ENCODE measurements at regions not wholly inside any gene's neighbourhood (a gene's known extent, or its start where the extent isn't known, plus 50 kb on each side); places are given as distances from the start of the nearest gene placed in this dataset.
A peak's percentile ranks its signal among the peaks of the same experiment; 100 is the strongest.
"Not testable (repeated sequence)": the region's sequence is repeated elsewhere in the genome, so short reads cannot be mapped to it uniquely, and the experiment has no call there.

- no peak for DNase-seq (ENCODE audit: insufficient read length, low spot score)
Observed at GRCh38 chr9:33690143-33690933, 105.0 kb upstream of the PRSS3 start.

DNA sequence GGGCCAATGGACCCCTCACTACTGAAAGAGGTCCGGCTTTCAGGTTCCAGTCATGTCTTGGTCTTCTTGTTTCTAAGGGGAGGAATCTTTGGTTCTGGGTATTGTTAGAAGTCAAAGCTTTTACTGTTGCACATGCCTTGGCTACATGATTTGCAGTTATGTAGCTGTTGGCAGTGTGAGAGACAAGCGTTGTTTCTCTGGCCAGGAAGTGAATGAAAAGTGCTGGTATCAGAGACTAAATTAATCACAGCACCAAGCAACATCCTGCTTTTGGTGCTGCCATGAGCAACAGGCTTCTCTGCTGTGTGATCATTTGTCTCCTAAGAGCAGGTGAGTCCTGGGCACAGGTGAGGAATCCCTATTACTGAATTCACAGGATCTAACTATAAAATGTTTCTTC lies 100.1 kb upstream of the PRSS3 start:
- DNase-seq (ENCODE audit: insufficient read length, low spot score) (no peak), FAIRE-seq (no peak)

More at GRCh38 chr9:33690143-33690933, 105.0 kb upstream of the PRSS3 start:
- FAIRE-seq: no peak

DNA sequence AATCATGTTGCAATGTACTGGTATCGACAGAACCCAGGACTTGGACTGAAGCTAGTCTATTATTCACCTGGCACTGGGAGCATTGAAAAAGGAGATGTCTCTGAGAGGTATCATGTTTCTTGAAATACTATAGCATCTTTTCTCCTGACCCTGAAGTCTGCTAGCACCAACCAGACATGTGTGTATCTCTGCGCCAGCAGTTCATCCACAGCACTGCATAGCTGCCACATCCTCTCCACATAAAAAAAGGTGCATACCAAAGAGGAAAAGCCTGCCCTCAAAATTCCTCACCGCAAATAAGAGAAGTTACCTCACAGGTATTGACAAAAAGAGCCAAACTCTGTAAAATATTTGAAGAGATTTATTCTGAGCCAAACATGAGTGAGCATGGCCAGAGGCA lies 99.5 kb upstream of the PRSS3 start:
- no peak for FAIRE-seq
- no peak for DNase-seq (ENCODE audit: insufficient read length, low spot score)

- FAIRE-seq (no peak), DNase-seq (ENCODE audit: insufficient read length, low spot score) (no peak)
Observed at GRCh38 chr9:33697171-33697570, 98.2 kb upstream of the PRSS3 start.

DNA sequence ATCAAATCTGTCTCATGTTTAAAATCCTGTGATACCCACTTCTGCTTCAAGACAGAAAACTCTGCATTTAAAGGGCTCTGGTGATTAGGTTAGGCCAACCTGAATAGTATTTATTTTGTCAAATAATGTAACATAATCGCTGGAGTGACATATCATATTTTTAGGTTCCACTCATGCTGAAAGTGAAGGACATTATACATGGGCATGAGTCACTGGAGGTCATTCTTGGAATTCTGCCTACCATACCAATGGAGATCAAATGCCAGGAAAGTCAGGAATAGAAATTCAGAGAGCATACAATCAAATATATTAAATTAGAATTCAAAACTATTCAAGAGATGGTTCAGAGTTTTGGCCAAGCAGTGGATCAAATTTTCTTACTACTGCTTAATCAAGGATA lies 97.1 kb upstream of the PRSS3 start:
- DNase-seq (ENCODE audit: insufficient read length, low spot score): no peak
- no peak for FAIRE-seq

GRCh38 chr9:33700940-33701339 lies 94.4 kb upstream of the PRSS3 start:
- FAIRE-seq; DNase-seq (ENCODE audit: insufficient read length, low spot score): not testable (repeated sequence)

DNA sequence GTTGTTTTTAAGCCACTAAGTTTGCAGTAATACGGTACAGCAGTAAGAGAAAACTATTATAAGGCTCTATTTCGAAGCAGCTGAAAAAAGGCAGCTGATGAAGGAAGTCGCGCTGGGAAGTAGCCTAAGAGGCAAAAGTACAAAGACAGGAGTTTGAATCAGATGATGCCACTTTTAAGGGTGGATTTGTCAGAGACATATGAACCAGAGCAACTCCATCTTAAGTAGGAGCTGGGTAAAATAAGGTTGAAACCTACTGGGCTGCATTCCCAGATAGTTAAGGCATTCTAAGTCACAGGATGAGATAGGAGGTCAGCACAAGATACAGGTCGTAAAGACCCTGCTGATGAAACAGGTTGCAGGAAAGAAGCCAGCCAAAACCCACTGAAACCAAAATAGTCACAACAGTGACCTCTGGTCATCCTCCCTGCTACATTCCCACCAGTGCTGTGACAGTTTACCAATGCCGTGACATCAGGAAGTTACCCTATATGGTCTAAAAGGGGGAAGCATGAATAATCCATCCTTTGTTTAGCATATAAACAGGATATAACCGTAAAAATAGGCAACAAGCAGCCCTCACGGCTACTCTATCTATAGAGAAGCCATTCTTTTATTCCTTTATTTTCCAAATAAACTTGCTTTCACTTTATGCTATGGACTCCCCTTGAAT lies 91.8 kb upstream of the PRSS3 start:
- no peak for DNase-seq (ENCODE audit: insufficient read length, low spot score)
- no peak for FAIRE-seq

DNA sequence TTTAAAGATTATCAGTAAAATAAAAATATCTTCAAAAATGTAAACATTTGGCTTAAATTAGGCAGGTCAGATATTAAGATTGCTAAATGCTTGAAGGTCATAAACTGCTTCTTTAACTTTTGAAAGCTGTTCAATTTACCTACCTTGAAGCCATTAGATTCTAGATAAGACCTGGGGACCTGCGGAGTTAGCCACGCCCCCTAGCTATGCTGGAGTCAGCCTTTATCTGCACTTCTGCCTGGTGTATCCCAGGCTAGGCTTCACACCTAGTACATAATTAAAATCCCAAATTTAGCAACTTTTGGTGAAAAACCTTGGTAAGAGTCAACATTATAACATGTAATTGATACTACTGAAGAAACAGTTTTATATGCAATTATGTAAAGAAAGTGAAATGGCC lies 89.9 kb upstream of the PRSS3 start:
- not testable (repeated sequence) for DNase-seq (ENCODE audit: insufficient read length, low spot score); FAIRE-seq

- DNase-seq (ENCODE audit: insufficient read length, low spot score) (no peak), FAIRE-seq (no peak)
Observed at GRCh38 chr9:33708441-33708840, 86.9 kb upstream of the PRSS3 start.

- no peak for DNase-seq (ENCODE audit: insufficient read length, low spot score)
- FAIRE-seq: no peak
Observed at GRCh38 chr9:33709269-33709668, 86.1 kb upstream of the PRSS3 start.

- peak; percentile 9 for FAIRE-seq
- not testable (repeated sequence) for DNase-seq (ENCODE audit: insufficient read length, low spot score)
Observed at GRCh38 chr9:33711418-33711817, 83.9 kb upstream of the PRSS3 start.

GRCh38 chr9:33714989-33715388 lies 80.4 kb upstream of the PRSS3 start:
- DNase-seq (ENCODE audit: insufficient read length, low spot score) (no peak), FAIRE-seq (no peak)

DNA sequence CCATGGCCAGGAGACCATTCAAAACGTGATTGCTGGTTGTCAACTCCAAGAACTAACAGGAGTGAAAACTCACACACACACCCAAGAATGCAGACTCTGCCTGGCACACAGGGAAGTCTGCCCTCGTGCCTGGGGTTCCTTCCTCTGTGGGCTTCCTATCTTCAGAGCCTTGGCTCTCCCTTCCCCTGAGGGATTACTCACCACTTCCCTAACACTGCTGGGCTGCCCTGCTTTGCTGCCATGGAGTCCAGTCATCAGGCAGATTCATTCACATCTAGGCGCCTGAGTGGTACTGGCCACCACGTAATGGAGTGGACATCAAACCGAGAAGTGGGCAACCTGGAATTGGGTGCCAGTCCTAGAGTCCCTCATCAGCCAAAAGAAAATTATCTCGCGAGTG lies 76.4 kb upstream of the PRSS3 start:
- no peak for FAIRE-seq
- DNase-seq (ENCODE audit: insufficient read length, low spot score): no peak

- DNase-seq (ENCODE audit: insufficient read length, low spot score): no peak
- no peak for FAIRE-seq
Observed at GRCh38 chr9:33719581-33720374, 75.6 kb upstream of the PRSS3 start.

GRCh38 chr9:33721674-33722358 lies 73.5 kb upstream of the PRSS3 start:
- DNase-seq (ENCODE audit: insufficient read length, low spot score): peak; percentile 26
- peak; percentile 88 for FAIRE-seq

DNA sequence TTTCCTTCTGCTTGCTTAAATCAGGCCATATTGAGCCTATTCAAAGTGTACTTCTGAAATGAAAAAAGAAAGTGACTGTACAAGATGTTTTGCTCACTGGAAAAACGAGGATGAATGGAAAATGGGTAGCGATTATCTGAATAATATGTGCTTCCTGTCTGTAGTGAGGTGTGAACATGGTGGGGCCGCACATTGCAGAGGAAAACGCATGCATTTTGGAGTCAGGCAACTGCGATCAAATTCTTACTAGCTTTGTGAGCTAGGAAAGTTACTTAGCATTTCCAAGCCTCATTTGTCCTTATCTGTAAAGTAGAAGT lies 73.0 kb upstream of the PRSS3 start:
- DNase-seq (ENCODE audit: insufficient read length, low spot score) (no peak), FAIRE-seq (no peak)

GRCh38 chr9:33728613-33729012 lies 66.7 kb upstream of the PRSS3 start:
- DNase-seq (ENCODE audit: insufficient read length, low spot score) (no peak), FAIRE-seq (no peak)

DNA sequence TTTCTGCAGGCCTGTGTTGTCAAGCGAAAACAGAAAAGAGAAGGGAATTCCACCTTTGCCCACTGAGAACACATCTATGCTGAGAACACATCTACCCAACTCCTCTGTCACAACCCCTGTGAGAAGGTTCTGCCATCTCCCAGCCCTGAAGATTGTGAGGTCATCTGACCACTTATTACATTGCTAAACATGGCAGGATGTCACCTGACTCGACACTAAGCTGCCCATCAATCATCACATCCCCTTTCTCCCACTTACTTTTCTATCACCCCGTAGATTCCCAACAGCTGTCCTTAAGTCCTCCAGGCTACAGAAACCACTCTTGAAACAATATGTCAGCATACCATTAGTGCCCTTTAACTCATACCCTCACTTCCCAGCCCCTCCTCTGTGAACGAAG lies 64.2 kb upstream of the PRSS3 start:
- no peak for DNase-seq (ENCODE audit: insufficient read length, low spot score)
- no peak for FAIRE-seq

DNA sequence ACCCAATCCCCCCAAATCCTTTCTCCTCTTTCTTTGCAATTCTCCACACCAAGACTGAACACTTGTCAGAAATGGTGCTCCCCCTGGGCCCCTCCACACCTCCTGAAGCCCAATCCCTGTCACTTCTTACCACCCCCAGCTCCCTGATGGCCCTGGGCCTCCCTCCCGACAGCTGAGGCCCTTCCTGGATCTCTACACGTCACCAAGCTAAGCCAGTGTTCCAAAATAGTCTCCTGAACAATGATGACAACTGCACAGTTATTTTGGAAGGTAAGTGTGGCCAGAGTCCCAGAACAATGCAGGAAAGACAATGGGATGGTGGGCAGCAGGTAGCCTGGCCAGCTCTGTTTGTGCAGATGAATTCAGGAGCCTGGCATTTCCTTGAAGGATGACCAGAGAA lies 63.7 kb upstream of the PRSS3 start:
- DNase-seq (ENCODE audit: insufficient read length, low spot score) (no peak), FAIRE-seq (no peak)

GRCh38 chr9:33734247-33734940 lies 61.0 kb upstream of the PRSS3 start:
- not testable (repeated sequence) for FAIRE-seq; DNase-seq (ENCODE audit: insufficient read length, low spot score)
